ENCODE measurements at regions not wholly inside any gene's neighbourhood (a gene's known extent, or its start where the extent isn't known, plus 50 kb on each side); places are given as distances from the start of the nearest gene placed in this dataset.

DNA sequence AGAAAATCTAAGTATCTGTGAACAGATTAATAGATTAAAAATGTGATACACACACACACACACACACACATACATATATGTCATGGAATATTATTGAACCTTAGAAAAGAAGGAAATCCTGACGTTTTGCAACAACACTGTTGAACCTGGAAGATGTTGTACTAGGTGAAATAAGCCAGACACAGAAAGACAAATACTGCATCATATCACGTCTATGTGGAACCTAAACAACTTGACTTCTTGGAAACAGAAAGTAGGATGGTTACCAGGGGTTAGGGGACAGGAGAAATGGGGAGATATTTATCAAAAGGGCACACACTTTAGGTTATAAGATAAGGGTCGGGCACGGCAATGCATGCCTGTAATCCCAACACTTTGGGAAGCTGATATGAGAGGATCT is 698.4 kb upstream of the ID2 start:
- no peaks in the 10 kb centered on the region for H3K36me3 ChIP-seq (ENCODE audit: control insufficient read depth in 4 of 4, insufficient read depth in 3 of 4, low read depth in 1 of 4, low read length in 3 of 4)
- H3K4me3 ChIP-seq (ENCODE audit: low read depth in 1 of 3, low read length in 3 of 3), result no peak overlapping the region
- TF ChIP-seq YY1 (IDR thresholded peaks at IDR 0.05) (no peak), EGR1 (IDR thresholded peaks at IDR 0.05; ENCODE audit: low read depth in 2 of 2) (no peak), HNF4G (IDR thresholded peaks at IDR 0.05) (no peak), JUND (IDR thresholded peaks at IDR 0.05) (no peak), TAF1 (conservative IDR thresholded peaks at IDR 0.05) (no peak), GABPA (IDR thresholded peaks at IDR 0.05 in 1 of 2, conservative IDR thresholded peaks at IDR 0.05 in 1 of 2) (no peak), FOXA1 (IDR thresholded peaks at IDR 0.05) (no peak), NR2F2 (IDR thresholded peaks at IDR 0.05) (no peak), FOXA2 (IDR thresholded peaks at IDR 0.05) (no peak), HNF4A (conservative IDR thresholded peaks at IDR 0.05) (no peak), RXRA (IDR thresholded peaks at IDR 0.05) (no peak)
- TF ChIP-seq, protein P1, sequence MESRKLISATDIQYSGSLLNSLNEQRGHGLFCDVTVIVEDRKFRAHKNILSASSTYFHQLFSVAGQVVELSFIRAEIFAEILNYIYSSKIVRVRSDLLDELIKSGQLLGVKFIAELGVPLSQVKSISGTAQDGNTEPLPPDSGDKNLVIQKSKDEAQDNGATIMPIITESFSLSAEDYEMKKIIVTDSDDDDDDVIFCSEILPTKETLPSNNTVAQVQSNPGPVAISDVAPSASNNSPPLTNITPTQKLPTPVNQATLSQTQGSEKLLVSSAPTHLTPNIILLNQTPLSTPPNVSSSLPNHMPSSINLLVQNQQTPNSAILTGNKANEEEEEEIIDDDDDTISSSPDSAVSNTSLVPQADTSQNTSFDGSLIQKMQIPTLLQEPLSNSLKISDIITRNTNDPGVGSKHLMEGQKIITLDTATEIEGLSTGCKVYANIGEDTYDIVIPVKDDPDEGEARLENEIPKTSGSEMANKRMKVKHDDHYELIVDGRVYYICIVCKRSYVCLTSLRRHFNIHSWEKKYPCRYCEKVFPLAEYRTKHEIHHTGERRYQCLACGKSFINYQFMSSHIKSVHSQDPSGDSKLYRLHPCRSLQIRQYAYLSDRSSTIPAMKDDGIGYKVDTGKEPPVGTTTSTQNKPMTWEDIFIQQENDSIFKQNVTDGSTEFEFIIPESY (IDR thresholded peaks at IDR 0.05), result no peak
- TF ChIP-seq, protein P2, sequence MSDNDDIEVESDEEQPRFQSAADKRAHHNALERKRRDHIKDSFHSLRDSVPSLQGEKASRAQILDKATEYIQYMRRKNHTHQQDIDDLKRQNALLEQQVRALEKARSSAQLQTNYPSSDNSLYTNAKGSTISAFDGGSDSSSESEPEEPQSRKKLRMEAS (IDR thresholded peaks at IDR 0.05), result no peak
- TF ChIP-seq, protein P3, sequence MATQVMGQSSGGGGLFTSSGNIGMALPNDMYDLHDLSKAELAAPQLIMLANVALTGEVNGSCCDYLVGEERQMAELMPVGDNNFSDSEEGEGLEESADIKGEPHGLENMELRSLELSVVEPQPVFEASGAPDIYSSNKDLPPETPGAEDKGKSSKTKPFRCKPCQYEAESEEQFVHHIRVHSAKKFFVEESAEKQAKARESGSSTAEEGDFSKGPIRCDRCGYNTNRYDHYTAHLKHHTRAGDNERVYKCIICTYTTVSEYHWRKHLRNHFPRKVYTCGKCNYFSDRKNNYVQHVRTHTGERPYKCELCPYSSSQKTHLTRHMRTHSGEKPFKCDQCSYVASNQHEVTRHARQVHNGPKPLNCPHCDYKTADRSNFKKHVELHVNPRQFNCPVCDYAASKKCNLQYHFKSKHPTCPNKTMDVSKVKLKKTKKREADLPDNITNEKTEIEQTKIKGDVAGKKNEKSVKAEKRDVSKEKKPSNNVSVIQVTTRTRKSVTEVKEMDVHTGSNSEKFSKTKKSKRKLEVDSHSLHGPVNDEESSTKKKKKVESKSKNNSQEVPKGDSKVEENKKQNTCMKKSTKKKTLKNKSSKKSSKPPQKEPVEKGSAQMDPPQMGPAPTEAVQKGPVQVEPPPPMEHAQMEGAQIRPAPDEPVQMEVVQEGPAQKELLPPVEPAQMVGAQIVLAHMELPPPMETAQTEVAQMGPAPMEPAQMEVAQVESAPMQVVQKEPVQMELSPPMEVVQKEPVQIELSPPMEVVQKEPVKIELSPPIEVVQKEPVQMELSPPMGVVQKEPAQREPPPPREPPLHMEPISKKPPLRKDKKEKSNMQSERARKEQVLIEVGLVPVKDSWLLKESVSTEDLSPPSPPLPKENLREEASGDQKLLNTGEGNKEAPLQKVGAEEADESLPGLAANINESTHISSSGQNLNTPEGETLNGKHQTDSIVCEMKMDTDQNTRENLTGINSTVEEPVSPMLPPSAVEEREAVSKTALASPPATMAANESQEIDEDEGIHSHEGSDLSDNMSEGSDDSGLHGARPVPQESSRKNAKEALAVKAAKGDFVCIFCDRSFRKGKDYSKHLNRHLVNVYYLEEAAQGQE (IDR thresholded peaks at IDR 0.05), result no peak
- TF ChIP-seq, protein P4, sequence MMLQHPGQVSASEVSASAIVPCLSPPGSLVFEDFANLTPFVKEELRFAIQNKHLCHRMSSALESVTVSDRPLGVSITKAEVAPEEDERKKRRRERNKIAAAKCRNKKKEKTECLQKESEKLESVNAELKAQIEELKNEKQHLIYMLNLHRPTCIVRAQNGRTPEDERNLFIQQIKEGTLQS (IDR thresholded peaks at IDR 0.05), result no peak
- no peaks in the 10 kb centered on the region for H3K9me3 ChIP-seq (ENCODE audit: control insufficient read depth in 4 of 4, low read length in 3 of 4)
- H3K27me3 ChIP-seq (ENCODE audit: control insufficient read depth in 4 of 4, insufficient read depth in 4 of 4, low read length in 3 of 4), result no peaks in the 10 kb centered on the region
- no peak for DNase-seq (ENCODE audit: low spot score)
- 81% methylated on average over 4 of the region's 4 CpGs for WGBS
- peaks cover 0 to 6% (median 4%) of the 10 kb centered on the region in 4 donors for H3K4me1 ChIP-seq (ENCODE audit: control insufficient read depth in 4 of 4, insufficient read depth in 4 of 4, low read length in 3 of 4)
- H3K9ac ChIP-seq (ENCODE audit: low read depth in 1 of 2, low read length in 2 of 2), result no peak overlapping the region
- H3K27ac ChIP-seq (ENCODE audit: low read depth in 1 of 2, low read length in 2 of 2), result no peak overlapping the region

DNA sequence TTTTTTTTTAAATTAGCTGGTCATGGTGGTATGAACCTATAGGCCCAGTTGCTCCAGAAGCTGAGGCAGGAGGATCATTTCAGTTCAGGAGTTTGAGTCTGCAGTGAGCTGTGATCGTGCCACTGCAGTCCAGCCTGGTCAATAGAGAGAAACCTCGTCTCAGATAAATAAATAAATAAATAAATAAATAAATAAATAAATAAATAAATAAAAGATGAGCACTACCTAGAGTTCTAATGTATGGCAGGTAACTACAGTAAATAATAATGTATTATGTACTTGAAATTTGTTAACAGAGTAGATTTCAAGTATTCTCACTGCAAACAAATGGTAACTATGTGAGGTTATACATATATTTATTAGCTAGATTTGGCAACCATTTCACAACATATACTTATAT is 697.9 kb upstream of the ID2 start:
- peaks cover 0 to 6% (median 4%) of the 10 kb centered on the region in 4 donors for H3K4me1 ChIP-seq (ENCODE audit: control insufficient read depth in 4 of 4, insufficient read depth in 4 of 4, low read length in 3 of 4)
- DNase-seq (ENCODE audit: low spot score), result no peak
- no peak overlapping the region for H3K27ac ChIP-seq (ENCODE audit: low read depth in 1 of 2, low read length in 2 of 2)
- no peaks in the 10 kb centered on the region for H3K36me3 ChIP-seq (ENCODE audit: control insufficient read depth in 4 of 4, insufficient read depth in 3 of 4, low read depth in 1 of 4, low read length in 3 of 4)
- no peak overlapping the region for H3K4me3 ChIP-seq (ENCODE audit: low read depth in 1 of 3, low read length in 3 of 3)
- TF ChIP-seq, protein P2 (IDR thresholded peaks at IDR 0.05), result no peak
- no peaks in the 10 kb centered on the region for H3K9me3 ChIP-seq (ENCODE audit: control insufficient read depth in 4 of 4, low read length in 3 of 4)
- H3K27me3 ChIP-seq (ENCODE audit: control insufficient read depth in 4 of 4, insufficient read depth in 4 of 4, low read length in 3 of 4), result no peaks in the 10 kb centered on the region
- WGBS, result 94% methylated on average over 2 of the region's 2 CpGs
- no peak overlapping the region for H3K9ac ChIP-seq (ENCODE audit: low read depth in 1 of 2, low read length in 2 of 2)
